Activated CD8-positive, alpha-beta memory T cell treated with anti-CD3 and anti-CD28 coated beads for 24 hours (primary cell): ENCODE measurements at regions not wholly inside any gene's neighbourhood (a gene's known extent, or its start where the extent isn't known, plus 50 kb on each side); places are given as distances from the start of the nearest gene placed in this dataset.

Experiments
- DNase-seq: peaks from one replicate; pipeline ENCODE4 v3.0.0-alpha.2; 2020

GRCh38 chr1:24999426-24999825 lies 69.3 kb upstream of the RUNX3 start:
- no peak for DNase-seq

- DNase-seq = no peak
Observed at GRCh38 chr1:24998563-24999245, 68.6 kb upstream of the RUNX3 start.

- DNase-seq = peak; percentile 86
Observed at GRCh38 chr1:24996983-24997893, 67.2 kb upstream of the RUNX3 start.

- DNase-seq = no peak
Observed at GRCh38 chr1:24996456-24996855, 66.4 kb upstream of the RUNX3 start.

- no peak for DNase-seq
Observed at GRCh38 chr1:24995661-24996060, 65.6 kb upstream of the RUNX3 start.

- DNase-seq = no peak
Observed at GRCh38 chr1:24995140-24995539, 65.1 kb upstream of the RUNX3 start.

- no peak for DNase-seq
Observed at GRCh38 chr1:24993871-24994580, 64.0 kb upstream of the RUNX3 start.

GRCh38 chr1:24992761-24993211 lies 62.7 kb upstream of the RUNX3 start:
- peak; percentile 73 for DNase-seq

- DNase-seq = peak; percentile 72
Observed at GRCh38 chr1:24992124-24992760, 62.2 kb upstream of the RUNX3 start.

GRCh38 chr1:24991697-24992096 lies 61.6 kb upstream of the RUNX3 start:
- DNase-seq = no peak

- no peak for DNase-seq
Observed at GRCh38 chr1:24990779-24991641, 60.9 kb upstream of the RUNX3 start.

- no peak for DNase-seq
Observed at GRCh38 chr1:24990136-24990535, 60.1 kb upstream of the RUNX3 start.

GRCh38 chr1:24989082-24989481 lies 59.0 kb upstream of the RUNX3 start:
- no peak for DNase-seq

GRCh38 chr1:24988558-24988912 lies 58.5 kb upstream of the RUNX3 start:
- DNase-seq = no peak

- no peak for DNase-seq
Observed at GRCh38 chr1:24987875-24988557, 57.9 kb upstream of the RUNX3 start.

GRCh38 chr1:24987424-24987823 lies 57.3 kb upstream of the RUNX3 start:
- DNase-seq = no peak

- DNase-seq = no peak
Observed at GRCh38 chr1:24986372-24986965, 56.4 kb upstream of the RUNX3 start.

- DNase-seq = no peak
Observed at GRCh38 chr1:24985737-24986136, 55.7 kb upstream of the RUNX3 start.

GRCh38 chr1:24984800-24985522 lies 54.9 kb upstream of the RUNX3 start:
- DNase-seq = peak; percentile 78

- DNase-seq = no peak
Observed at GRCh38 chr1:24984300-24984699, 54.2 kb upstream of the RUNX3 start.
